ENCODE measurements at regions not wholly inside any gene's neighbourhood (a gene's known extent, or its start where the extent isn't known, plus 50 kb on each side); places are given as distances from the start of the nearest gene placed in this dataset.

GRCh38 chr20:56964901-56965300 lies 301.5 kb downstream of the BMP7 start:
- ATAC-seq, result no peak
- intact Hi-C loops (cut with DNase I, micrococcal nuclease), result no loop called here
- no peak for DNase-seq

- DNase-seq, result no peak
- ATAC-seq, result no peak
- intact Hi-C loops (cut with DNase I, micrococcal nuclease), result no loop called here
These were observed 298.5 kb downstream of the BMP7 start for GRCh38 chr20:56967916-56968315.

GRCh38 chr20:56968376-56969048 lies 297.9 kb downstream of the BMP7 start:
- no peak for DNase-seq
- ATAC-seq, result no peak
- intact Hi-C loops (cut with DNase I, micrococcal nuclease), result no loop called here

- DNase-seq, result peak; percentile 38 to 59
- peak; percentile 35 for ATAC-seq
- intact Hi-C loops (cut with DNase I, micrococcal nuclease), result loop anchor here in 1 of 2 donors (2.0 kb wide), 1 partner anchor 424 kb away; no protein-coding TSS in a partner anchor
These were observed 291.8 kb downstream of the BMP7 start for GRCh38 chr20:56974499-56975250.

- intact Hi-C loops (cut with DNase I, micrococcal nuclease), result loop anchor here in 1 of 2 donors (2.0 kb wide), 1 partner anchor 425 kb away; no protein-coding TSS in a partner anchor
- no peak for ATAC-seq
- no peak for DNase-seq
These were observed 290.6 kb downstream of the BMP7 start for GRCh38 chr20:56975838-56976237.

- intact Hi-C loops (cut with DNase I, micrococcal nuclease), result no loop called here
- ATAC-seq (no peak), DNase-seq (no peak)
These were observed 290.1 kb downstream of the BMP7 start for GRCh38 chr20:56976336-56976735.

- DNase-seq, result no peak
- ATAC-seq, result no peak
- intact Hi-C loops (cut with DNase I, micrococcal nuclease), result no loop called here
These were observed 288.0 kb downstream of the BMP7 start for GRCh38 chr20:56978475-56978874.

- DNase-seq (no peak), ATAC-seq (no peak)
- intact Hi-C loops (cut with DNase I, micrococcal nuclease), result no loop called here
These were observed 287.3 kb downstream of the BMP7 start for GRCh38 chr20:56979125-56979524.

GRCh38 chr20:56981301-56981700 lies 285.1 kb downstream of the BMP7 start:
- intact Hi-C loops (cut with DNase I, micrococcal nuclease), result no loop called here
- ATAC-seq (no peak), DNase-seq (no peak)

GRCh38 chr20:56983813-56984212 lies 282.6 kb downstream of the BMP7 start:
- no peak for DNase-seq
- intact Hi-C loops (cut with DNase I, micrococcal nuclease), result no loop called here
- no peak for ATAC-seq

- no peak for DNase-seq
- ATAC-seq, result no peak
- intact Hi-C loops (cut with DNase I, micrococcal nuclease), result no loop called here
These were observed 281.3 kb downstream of the BMP7 start for GRCh38 chr20:56985066-56985685.

GRCh38 chr20:56986476-56986875 lies 280.0 kb downstream of the BMP7 start:
- no peak for ATAC-seq
- no peak for DNase-seq
- intact Hi-C loops (cut with DNase I, micrococcal nuclease), result no loop called here

GRCh38 chr20:56986931-56987720 lies 279.3 kb downstream of the BMP7 start:
- ATAC-seq, result no peak

GRCh38 chr20:56987986-56988385 lies 278.5 kb downstream of the BMP7 start:
- no peak for DNase-seq
- intact Hi-C loops (cut with DNase I, micrococcal nuclease), result no loop called here
- ATAC-seq, result no peak

More at GRCh38 chr20:56986931-56987720, 279.3 kb downstream of the BMP7 start:
- DNase-seq, result no peak
- intact Hi-C loops (cut with DNase I, micrococcal nuclease), result no loop called here

- DNase-seq (no peak), ATAC-seq (no peak)
- intact Hi-C loops (cut with DNase I, micrococcal nuclease), result no loop called here
These were observed 278.0 kb downstream of the BMP7 start for GRCh38 chr20:56988446-56988845.

- ATAC-seq, result no peak
- intact Hi-C loops (cut with DNase I, micrococcal nuclease), result no loop called here
- no peak for DNase-seq
These were observed 276.9 kb downstream of the BMP7 start for GRCh38 chr20:56989516-56989915.

GRCh38 chr20:56993020-56993559 lies 273.4 kb downstream of the BMP7 start:
- ATAC-seq (no peak), DNase-seq (no peak)
- intact Hi-C loops (cut with DNase I, micrococcal nuclease), result no loop called here

- intact Hi-C loops (cut with DNase I, micrococcal nuclease), result no loop called here
- DNase-seq, result no peak
- no peak for ATAC-seq
These were observed 272.4 kb downstream of the BMP7 start for GRCh38 chr20:56994006-56994405.

GRCh38 chr20:56995149-56995548 lies 271.3 kb downstream of the BMP7 start:
- DNase-seq (no peak), ATAC-seq (no peak)
- intact Hi-C loops (cut with DNase I, micrococcal nuclease), result no loop called here

All from left colon (tissue), 2 donors.